WTC11 (cell line): ENCODE measurements at regions not wholly inside any gene's neighbourhood (a gene's known extent, or its start where the extent isn't known, plus 50 kb on each side); places are given as distances from the start of the nearest gene placed in this dataset.

Experiments used
- ATAC-seq: fragments of 200-7000 bp; cut with Tn5 transposase; 2 replicates; pipeline ENCODE4 v1.10.0; 2021; ENCODE audit warnings: mild to moderate bottlenecking, moderate library complexity
- CTCF ChIA-PET: fragments of 300-600 bp; sonication (Branson Sonifier 250); formaldehyde crosslinking; loops from one replicate; lab custom pipeline; 2021; ENCODE audit warnings: antibody characterized with exemption; lab: Charles Lee
- POLR2A ChIA-PET: fragments of 350-600 bp; sonication (Branson Sonifier 250); formaldehyde crosslinking; loops from one replicate; lab custom pipeline; 2021; ENCODE audit warnings: antibody characterized with exemption; lab: Charles Lee
- DNase-seq: peaks from one replicate; pipeline ENCODE4 v3.0.0; 2021; ENCODE audit warnings: low spot score
- H3K27ac Mint-ChIP-seq: 2 replicates; pipeline ENCODE4 v1.8.0; 2021; ENCODE audit warnings: mixed read lengths
- H3K27me3 Mint-ChIP-seq: 2 replicates; pipeline ENCODE4 v1.8.0; 2021; ENCODE audit warnings: low read depth, mild to moderate bottlenecking, moderate library complexity, mixed read lengths
- H3K36me3 Mint-ChIP-seq: 2 replicates; pipeline ENCODE4 v1.8.0; 2021; ENCODE audit warnings: mixed read lengths
- H3K4me1 Mint-ChIP-seq: 2 replicates; pipeline ENCODE4 v1.8.0; 2022; ENCODE audit warnings: mixed read lengths
- H3K4me3 Mint-ChIP-seq: 2 replicates; pipeline ENCODE4 v1.8.0; 2021; ENCODE audit warnings: mild to moderate bottlenecking, moderate library complexity, mixed read lengths
- H3K9me3 Mint-ChIP-seq: 2 replicates; pipeline ENCODE4 v1.8.0; 2021; ENCODE audit warnings: mixed read lengths
- AR ChIP-seq: fragments of 250-450 bp; sonication (Bioruptor Pico); IDR thresholded peaks from 2 replicates; pipeline ENCODE4 v1.9.0; 2021; ENCODE audit warnings: mild to moderate bottlenecking
- ARID4B ChIP-seq: sonication (generic); formaldehyde crosslinking; IDR thresholded peaks from 2 replicates; pipeline ENCODE4 v1.8.0; 2023; ENCODE audit warnings: missing genetic modification reagents, mild to moderate bottlenecking, borderline replicate concordance
- CBFB ChIP-seq: sonication (generic); formaldehyde crosslinking; IDR thresholded peaks from 2 replicates; pipeline ENCODE4 v1.8.1; 2022; ENCODE audit warnings: mild to moderate bottlenecking, low read depth, missing genetic modification reagents
- CDX4 ChIP-seq: fragments of 250-450 bp; sonication (Bioruptor Pico); IDR thresholded peaks from 2 replicates; pipeline ENCODE4 v1.9.0; 2021; ENCODE audit warnings: moderate library complexity, mild to moderate bottlenecking, inconsistent platforms, borderline replicate concordance
- CREB1 ChIP-seq: sonication (generic); formaldehyde crosslinking; IDR thresholded peaks from 2 replicates; pipeline ENCODE4 v1.8.0; 2023; ENCODE audit warnings: mild to moderate bottlenecking, missing genetic modification reagents
- CTCF ChIP-seq: fragments of 200-600 bp; IDR thresholded peaks from 2 replicates; pipeline ENCODE4 v1.8.0; 2022; ENCODE audit warnings: antibody characterized with exemption
- ETV6 ChIP-seq: sonication (generic); formaldehyde crosslinking; IDR thresholded peaks from 2 replicates; pipeline ENCODE4 v1.8.1; 2022; ENCODE audit warnings: mild to moderate bottlenecking, missing genetic modification reagents
- JUN ChIP-seq: sonication (generic); formaldehyde crosslinking; IDR thresholded peaks from 2 replicates; pipeline ENCODE4 v1.8.0; 2023; ENCODE audit warnings: mild to moderate bottlenecking, missing genetic modification reagents
- MLX ChIP-seq: sonication (generic); formaldehyde crosslinking; IDR thresholded peaks from 2 replicates; pipeline ENCODE4 v1.8.1; 2023; ENCODE audit warnings: mild to moderate bottlenecking, missing genetic modification reagents, moderate library complexity
- NFE2L1 ChIP-seq: sonication (generic); formaldehyde crosslinking; IDR thresholded peaks from 2 replicates; pipeline ENCODE4 v1.8.1; 2023; ENCODE audit warnings: missing genetic modification reagents
- NR1H2 ChIP-seq: sonication (generic); formaldehyde crosslinking; IDR thresholded peaks from 2 replicates; pipeline ENCODE4 v1.9.0; 2021; ENCODE audit warnings: mild to moderate bottlenecking, moderate library complexity, missing genetic modification reagents
- NR2C2 ChIP-seq: sonication (generic); formaldehyde crosslinking; IDR thresholded peaks from 2 replicates; pipeline ENCODE4 v1.8.0; 2022; ENCODE audit warnings: mild to moderate bottlenecking, missing genetic modification reagents
- OVOL2 ChIP-seq: fragments of 250-450 bp; sonication (Bioruptor Pico); IDR thresholded peaks from 2 replicates; pipeline ENCODE4 v1.9.0; 2021; ENCODE audit warnings: mild to moderate bottlenecking, borderline replicate concordance
- PREB ChIP-seq: sonication (generic); formaldehyde crosslinking; IDR thresholded peaks from 2 replicates; pipeline ENCODE4 v1.8.1; 2022; ENCODE audit warnings: mild to moderate bottlenecking, missing genetic modification reagents, moderate library complexity, borderline replicate concordance
- PRRX2 ChIP-seq: fragments of 250-450 bp; sonication (Bioruptor Pico); IDR thresholded peaks from 2 replicates; pipeline ENCODE4 v1.8.0; 2021; ENCODE audit warnings: mild to moderate bottlenecking
- USF1 ChIP-seq: sonication (generic); formaldehyde crosslinking; IDR thresholded peaks from 2 replicates; pipeline ENCODE4 v1.8.0; 2022; ENCODE audit warnings: mild to moderate bottlenecking, missing genetic modification reagents
- USF2 ChIP-seq: sonication (generic); formaldehyde crosslinking; IDR thresholded peaks from 2 replicates; pipeline ENCODE4 v1.8.1; 2023; ENCODE audit warnings: mild to moderate bottlenecking, missing genetic modification reagents, moderate library complexity
- ZNF281 ChIP-seq: sonication (generic); formaldehyde crosslinking; IDR thresholded peaks from 2 replicates; pipeline ENCODE4 v1.8.0; 2023; ENCODE audit warnings: mild to moderate bottlenecking, missing genetic modification reagents
- ZNF416 ChIP-seq: fragments of 250-450 bp; sonication (Bioruptor Pico); IDR thresholded peaks from 2 replicates; pipeline ENCODE4 v1.9.0; 2021; ENCODE audit warnings: mild to moderate bottlenecking, inconsistent platforms
- ZSCAN18 ChIP-seq: fragments of 250-450 bp; sonication (Bioruptor Pico); IDR thresholded peaks from 2 replicates; pipeline ENCODE4 v2.1.2; 2022; ENCODE audit warnings: mild to moderate bottlenecking, moderate library complexity

- Mint-ChIP-seq H3K4me3 (no peak overlapping the region), H3K27ac (no peak overlapping the region), H3K4me1 (no peaks in the 10 kb centered on the region), H3K27me3 (no peaks in the 10 kb centered on the region; the same call in 1 of the 2 replicates), H3K9me3 (no peaks in the 10 kb centered on the region), H3K36me3 (no peaks in the 10 kb centered on the region)
- ChIA-PET POLR2A (no interaction called here), CTCF (no interaction called here)
- ATAC-seq = no peak
- DNase-seq = no peak
- TF ChIP-seq ZNF281 (CRISPR knock-in tag) = no peak
- no peak for TF ChIP-seq AR (CRISPR knock-in tag)
- TF ChIP-seq USF1 (CRISPR knock-in tag) = no peak
- no peak for TF ChIP-seq USF2 (CRISPR knock-in tag)
- TF ChIP-seq NR2C2 (CRISPR knock-in tag) = no peak
- TF ChIP-seq MLX = no peak
- no peak for TF ChIP-seq ETV6 (CRISPR knock-in tag)
- TF ChIP-seq ZNF416 (CRISPR knock-in tag) = no peak
- TF ChIP-seq CTCF = no peak
- TF ChIP-seq PREB = no peak
- TF ChIP-seq ARID4B (CRISPR knock-in tag) = no peak
- no peak for TF ChIP-seq JUN
- TF ChIP-seq ZSCAN18 (CRISPR knock-in tag) = no peak
- no peak for TF ChIP-seq OVOL2 (CRISPR knock-in tag)
- no peak for TF ChIP-seq CREB1 (CRISPR knock-in tag)
- TF ChIP-seq NFE2L1 = no peak
- no peak for TF ChIP-seq CBFB (CRISPR knock-in tag)
- TF ChIP-seq NR1H2 (CRISPR knock-in tag) = no peak
- TF ChIP-seq CDX4 (CRISPR knock-in tag) = no peak
- TF ChIP-seq PRRX2 = no peak
Measured at GRCh38 chr12:93146970-93147369, 217.9 kb upstream of the EEA1 start.
